ENCODE measurements at regions not wholly inside any gene's neighbourhood (a gene's known extent, or its start where the extent isn't known, plus 50 kb on each side); places are given as distances from the start of the nearest gene placed in this dataset.
A peak's percentile ranks its signal among the peaks of the same experiment; 100 is the strongest.
"Not testable (repeated sequence)": the region's sequence is repeated elsewhere in the genome, so short reads cannot be mapped to it uniquely, and the experiment has no call there.

- no peak for DNase-seq (ENCODE audit: low read depth in 4 of 6, low spot score in 6 of 6)
- H3K36me3 ChIP-seq (ENCODE audit: control insufficient read depth, insufficient read depth, low read length) = no peaks in the 10 kb centered on the region
- no peaks in the 10 kb centered on the region for H3K4me1 ChIP-seq (ENCODE audit: control insufficient read depth, insufficient read depth, low read length)
- 100% methylated on average over 1 of the region's 1 CpG for WGBS (ENCODE audit: insufficient coverage)
- no peaks in the 10 kb centered on the region for H3K9me3 ChIP-seq (ENCODE audit: control insufficient read depth, insufficient read depth, low read length)
- H3K27me3 ChIP-seq (ENCODE audit: control insufficient read depth, insufficient read depth, low read length) = no peaks in the 10 kb centered on the region
- no peak overlapping the region for H3K4me3 ChIP-seq (ENCODE audit: low read depth, low read length)
- no peak overlapping the region for H3K27ac ChIP-seq (ENCODE audit: low read depth, low read length)
Observed at GRCh38 chr14:40630471-40630870, 976.2 kb upstream of the LRFN5 start.

GRCh38 chr14:40629551-40630137 lies 977.0 kb upstream of the LRFN5 start:
- not testable (repeated sequence) for H3K4me3 ChIP-seq (ENCODE audit: low read depth, low read length); H3K4me1 ChIP-seq (ENCODE audit: control insufficient read depth, insufficient read depth, low read length)
- 97% methylated on average over 27 of the region's 44 CpGs for WGBS (ENCODE audit: insufficient coverage)

GRCh38 chr14:40629144-40629543 lies 977.5 kb upstream of the LRFN5 start:
- H3K4me3 ChIP-seq (ENCODE audit: low read depth, low read length) = no peak overlapping the region
- H3K9me3 ChIP-seq (ENCODE audit: control insufficient read depth, insufficient read depth, low read length) = no peaks in the 10 kb centered on the region
- no peak overlapping the region for H3K27ac ChIP-seq (ENCODE audit: low read depth, low read length)
- no peaks in the 10 kb centered on the region for H3K27me3 ChIP-seq (ENCODE audit: control insufficient read depth, insufficient read depth, low read length)
- no peak for DNase-seq (ENCODE audit: low read depth in 4 of 6, low spot score in 6 of 6)
- WGBS (ENCODE audit: insufficient coverage) = 93% methylated on average over 3 of the region's 3 CpGs
- no peaks in the 10 kb centered on the region for H3K36me3 ChIP-seq (ENCODE audit: control insufficient read depth, insufficient read depth, low read length)
- no peaks in the 10 kb centered on the region for H3K4me1 ChIP-seq (ENCODE audit: control insufficient read depth, insufficient read depth, low read length)

More at GRCh38 chr14:40629551-40630137, 977.0 kb upstream of the LRFN5 start:
- not testable (repeated sequence) for H3K9me3 ChIP-seq (ENCODE audit: control insufficient read depth, insufficient read depth, low read length); H3K27me3 ChIP-seq (ENCODE audit: control insufficient read depth, insufficient read depth, low read length); H3K36me3 ChIP-seq (ENCODE audit: control insufficient read depth, insufficient read depth, low read length); H3K27ac ChIP-seq (ENCODE audit: low read depth, low read length); DNase-seq (ENCODE audit: low read depth in 4 of 6, low spot score in 6 of 6)

- H3K27ac ChIP-seq (ENCODE audit: low read depth, low read length) = no peak overlapping the region
- DNase-seq (ENCODE audit: low read depth in 4 of 6, low spot score in 6 of 6) = peak in 2 of 6 donors; percentile 3 to 76
Observed at GRCh38 chr14:40623643-40624042, 983.0 kb upstream of the LRFN5 start.

GRCh38 chr14:40618225-40618898 lies 988.3 kb upstream of the LRFN5 start:
- Histone ChIP-seq H3K27ac (ENCODE audit: low read depth, low read length) (no peak overlapping the region), H3K36me3 (ENCODE audit: control insufficient read depth, insufficient read depth, low read length) (no peaks in the 10 kb centered on the region), H3K9me3 (ENCODE audit: control insufficient read depth, insufficient read depth, low read length) (no peaks in the 10 kb centered on the region), H3K27me3 (ENCODE audit: control insufficient read depth, insufficient read depth, low read length) (no peaks in the 10 kb centered on the region), H3K4me1 (ENCODE audit: control insufficient read depth, insufficient read depth, low read length) (no peaks in the 10 kb centered on the region), H3K4me3 (ENCODE audit: low read depth, low read length) (no peak overlapping the region)
- 83% methylated on average over 1 of the region's 3 CpGs for whole genome bisulfite sequencing (ENCODE audit: insufficient coverage)
- DNase-seq (ENCODE audit: low read depth in 4 of 6, low spot score in 6 of 6) = peak in 1 of 6 donors; percentile 31

More at GRCh38 chr14:40623643-40624042, 983.0 kb upstream of the LRFN5 start:
- Histone ChIP-seq H3K4me3 (ENCODE audit: low read depth, low read length) (no peak overlapping the region), H3K4me1 (ENCODE audit: control insufficient read depth, insufficient read depth, low read length) (no peaks in the 10 kb centered on the region), H3K9me3 (ENCODE audit: control insufficient read depth, insufficient read depth, low read length) (no peaks in the 10 kb centered on the region), H3K27me3 (ENCODE audit: control insufficient read depth, insufficient read depth, low read length) (no peaks in the 10 kb centered on the region), H3K36me3 (ENCODE audit: control insufficient read depth, insufficient read depth, low read length) (no peaks in the 10 kb centered on the region)
- no CpG with 5 or more reads among the region's 2 CpGs for WGBS (ENCODE audit: insufficient coverage)

- H3K27ac ChIP-seq (ENCODE audit: low read depth, low read length) = no peak overlapping the region
- no CpG with 5 or more reads among the region's 3 CpGs for WGBS (ENCODE audit: insufficient coverage)
Observed at GRCh38 chr14:40616579-40616978, 990.1 kb upstream of the LRFN5 start.

GRCh38 chr14:40601063-40601462 lies 1005.6 kb upstream of the LRFN5 start:
- no peaks in the 10 kb centered on the region for H3K4me1 ChIP-seq (ENCODE audit: control insufficient read depth, insufficient read depth, low read length)
- H3K9me3 ChIP-seq (ENCODE audit: control insufficient read depth, insufficient read depth, low read length) = no peaks in the 10 kb centered on the region
- no peaks in the 10 kb centered on the region for H3K27me3 ChIP-seq (ENCODE audit: control insufficient read depth, insufficient read depth, low read length)
- no peak for DNase-seq (ENCODE audit: low read depth in 4 of 6, low spot score in 6 of 6)
- no peaks in the 10 kb centered on the region for H3K36me3 ChIP-seq (ENCODE audit: control insufficient read depth, insufficient read depth, low read length)
- H3K4me3 ChIP-seq (ENCODE audit: low read depth, low read length) = no peak overlapping the region
- H3K27ac ChIP-seq (ENCODE audit: low read depth, low read length) = no peak overlapping the region

More at GRCh38 chr14:40616579-40616978, 990.1 kb upstream of the LRFN5 start:
- no peaks in the 10 kb centered on the region for H3K36me3 ChIP-seq (ENCODE audit: control insufficient read depth, insufficient read depth, low read length)
- H3K4me3 ChIP-seq (ENCODE audit: low read depth, low read length) = no peak overlapping the region
- no peaks in the 10 kb centered on the region for H3K27me3 ChIP-seq (ENCODE audit: control insufficient read depth, insufficient read depth, low read length)
- DNase-seq (ENCODE audit: low read depth in 4 of 6, low spot score in 6 of 6) = no peak
- H3K9me3 ChIP-seq (ENCODE audit: control insufficient read depth, insufficient read depth, low read length) = no peaks in the 10 kb centered on the region
- no peaks in the 10 kb centered on the region for H3K4me1 ChIP-seq (ENCODE audit: control insufficient read depth, insufficient read depth, low read length)

- no peaks in the 10 kb centered on the region for H3K4me1 ChIP-seq (ENCODE audit: control insufficient read depth, insufficient read depth, low read length)
- no peaks in the 10 kb centered on the region for H3K9me3 ChIP-seq (ENCODE audit: control insufficient read depth, insufficient read depth, low read length)
- no peaks in the 10 kb centered on the region for H3K36me3 ChIP-seq (ENCODE audit: control insufficient read depth, insufficient read depth, low read length)
- H3K27me3 ChIP-seq (ENCODE audit: control insufficient read depth, insufficient read depth, low read length) = no peaks in the 10 kb centered on the region
- DNase-seq (ENCODE audit: low read depth in 4 of 6, low spot score in 6 of 6) = no peak
- H3K27ac ChIP-seq (ENCODE audit: low read depth, low read length) = no peak overlapping the region
- no peak overlapping the region for H3K4me3 ChIP-seq (ENCODE audit: low read depth, low read length)
Observed at GRCh38 chr14:40599725-40600124, 1007.0 kb upstream of the LRFN5 start.

- H3K4me1 ChIP-seq (ENCODE audit: control insufficient read depth, insufficient read depth, low read length) = no peaks in the 10 kb centered on the region
- no peaks in the 10 kb centered on the region for H3K36me3 ChIP-seq (ENCODE audit: control insufficient read depth, insufficient read depth, low read length)
- no peaks in the 10 kb centered on the region for H3K9me3 ChIP-seq (ENCODE audit: control insufficient read depth, insufficient read depth, low read length)
- no CpG with 5 or more reads among the region's 3 CpGs for WGBS (ENCODE audit: insufficient coverage)
- no peaks in the 10 kb centered on the region for H3K27me3 ChIP-seq (ENCODE audit: control insufficient read depth, insufficient read depth, low read length)
- DNase-seq (ENCODE audit: low read depth in 4 of 6, low spot score in 6 of 6) = peak in 4 of 6 donors; percentile 21 to 90 (median 54)
- no peak overlapping the region for H3K27ac ChIP-seq (ENCODE audit: low read depth, low read length)
- no peak overlapping the region for H3K4me3 ChIP-seq (ENCODE audit: low read depth, low read length)
Observed at GRCh38 chr14:40581264-40581663, 1025.4 kb upstream of the LRFN5 start.

GRCh38 chr14:40576880-40577478 lies 1029.7 kb upstream of the LRFN5 start:
- no peak overlapping the region for H3K27ac ChIP-seq (ENCODE audit: low read depth, low read length)
- no peaks in the 10 kb centered on the region for H3K36me3 ChIP-seq (ENCODE audit: control insufficient read depth, insufficient read depth, low read length)
- no peaks in the 10 kb centered on the region for H3K27me3 ChIP-seq (ENCODE audit: control insufficient read depth, insufficient read depth, low read length)
- H3K4me1 ChIP-seq (ENCODE audit: control insufficient read depth, insufficient read depth, low read length) = no peaks in the 10 kb centered on the region
- WGBS (ENCODE audit: insufficient coverage) = 88% methylated on average over 1 of the region's 4 CpGs
- no peak overlapping the region for H3K4me3 ChIP-seq (ENCODE audit: low read depth, low read length)
- DNase-seq (ENCODE audit: low read depth in 4 of 6, low spot score in 6 of 6) = peak in 2 of 6 donors; percentile 8 to 29
- no peaks in the 10 kb centered on the region for H3K9me3 ChIP-seq (ENCODE audit: control insufficient read depth, insufficient read depth, low read length)
